BE2C (cell line): ENCODE measurements at regions not wholly inside any gene's neighbourhood (a gene's known extent, or its start where the extent isn't known, plus 50 kb on each side); places are given as distances from the start of the nearest gene placed in this dataset.

Experiments used
- DNase-seq: peaks from one replicate; pipeline ENCODE4 v3.0.0-alpha.2; 2020
- H3K27me3 ChIP-seq: fragments of 250-450 bp; sonication (Bioruptor Pico); 2 replicates; pipeline ENCODE4 v1.5.1; 2020; ENCODE audit warnings: mild to moderate bottlenecking
- H3K36me3 ChIP-seq: fragments of 250-450 bp; sonication (Bioruptor Pico); 2 replicates; pipeline ENCODE4 v1.5.1; 2020; ENCODE audit warnings: mild to moderate bottlenecking
- H3K4me1 ChIP-seq: fragments of 250-450 bp; sonication (Bioruptor Pico); 2 replicates; pipeline ENCODE4 v1.5.1; 2020
- H3K4me3 ChIP-seq: 2 replicates; pipeline ENCODE4 v1.5.1; 2011; ENCODE audit warnings: low read depth, low read length
- H3K9me3 ChIP-seq: fragments of 250-450 bp; sonication (Bioruptor Pico); 2 replicates; pipeline ENCODE4 v1.5.1; 2020
- TF ChIP-seq, protein P1 (sequence below): IDR thresholded peaks from 2 replicates; pipeline ENCODE4 v1.5.1; 2012; ENCODE audit warnings: mild to moderate bottlenecking, low read depth, low read length

DNA sequence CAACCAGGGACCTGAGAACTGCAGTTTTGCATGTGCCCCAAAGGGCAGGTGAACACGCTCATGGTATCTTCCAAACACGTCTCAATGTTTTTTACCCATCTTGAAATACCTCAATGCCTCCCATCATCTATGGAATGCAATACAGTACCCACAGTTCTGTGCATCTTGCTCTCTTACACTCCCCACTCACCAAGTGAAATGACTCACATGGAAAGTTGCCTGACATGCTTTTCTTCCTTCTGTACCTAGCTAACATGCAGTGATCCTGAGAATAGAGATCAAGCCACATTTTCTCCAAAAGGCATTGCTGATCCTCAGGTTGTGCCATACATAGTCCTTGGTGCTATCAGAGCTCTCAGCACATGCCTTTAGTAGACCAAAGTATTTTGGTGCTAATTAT lies 373.9 kb downstream of the GPD2 start:
- Histone ChIP-seq H3K9me3 (no peaks in the 10 kb centered on the region), H3K4me3 (no peak overlapping the region), H3K4me1 (no peaks in the 10 kb centered on the region), H3K36me3 (no peaks in the 10 kb centered on the region), H3K27me3 (no peaks in the 10 kb centered on the region)
- TF ChIP-seq, protein P1, sequence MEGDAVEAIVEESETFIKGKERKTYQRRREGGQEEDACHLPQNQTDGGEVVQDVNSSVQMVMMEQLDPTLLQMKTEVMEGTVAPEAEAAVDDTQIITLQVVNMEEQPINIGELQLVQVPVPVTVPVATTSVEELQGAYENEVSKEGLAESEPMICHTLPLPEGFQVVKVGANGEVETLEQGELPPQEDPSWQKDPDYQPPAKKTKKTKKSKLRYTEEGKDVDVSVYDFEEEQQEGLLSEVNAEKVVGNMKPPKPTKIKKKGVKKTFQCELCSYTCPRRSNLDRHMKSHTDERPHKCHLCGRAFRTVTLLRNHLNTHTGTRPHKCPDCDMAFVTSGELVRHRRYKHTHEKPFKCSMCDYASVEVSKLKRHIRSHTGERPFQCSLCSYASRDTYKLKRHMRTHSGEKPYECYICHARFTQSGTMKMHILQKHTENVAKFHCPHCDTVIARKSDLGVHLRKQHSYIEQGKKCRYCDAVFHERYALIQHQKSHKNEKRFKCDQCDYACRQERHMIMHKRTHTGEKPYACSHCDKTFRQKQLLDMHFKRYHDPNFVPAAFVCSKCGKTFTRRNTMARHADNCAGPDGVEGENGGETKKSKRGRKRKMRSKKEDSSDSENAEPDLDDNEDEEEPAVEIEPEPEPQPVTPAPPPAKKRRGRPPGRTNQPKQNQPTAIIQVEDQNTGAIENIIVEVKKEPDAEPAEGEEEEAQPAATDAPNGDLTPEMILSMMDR, result no peak
- no peak for DNase-seq

DNA sequence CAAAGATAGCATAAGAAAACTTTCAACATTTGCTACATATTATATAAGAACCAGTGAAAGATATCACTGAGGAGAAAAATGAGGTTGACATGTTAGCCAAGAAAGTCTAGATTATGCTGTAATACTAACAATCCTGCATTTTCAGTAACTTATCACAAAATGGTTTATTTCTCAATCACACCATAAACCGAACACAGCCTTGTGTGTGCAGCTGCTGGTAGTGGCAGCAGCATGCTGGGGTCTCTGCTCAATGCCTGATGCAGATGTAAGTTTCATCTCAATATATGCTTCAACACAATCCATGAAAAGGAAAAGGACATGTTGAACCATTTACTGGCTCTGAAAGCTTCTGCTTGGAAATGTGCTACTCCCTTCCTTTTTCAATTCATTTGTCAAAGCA lies 376.3 kb downstream of the GPD2 start:
- TF ChIP-seq, protein P1, result no peak
- Histone ChIP-seq H3K27me3 (no peaks in the 10 kb centered on the region), H3K4me3 (no peak overlapping the region), H3K4me1 (no peaks in the 10 kb centered on the region), H3K36me3 (no peaks in the 10 kb centered on the region), H3K9me3 (no peaks in the 10 kb centered on the region)
- DNase-seq, result no peak

DNA sequence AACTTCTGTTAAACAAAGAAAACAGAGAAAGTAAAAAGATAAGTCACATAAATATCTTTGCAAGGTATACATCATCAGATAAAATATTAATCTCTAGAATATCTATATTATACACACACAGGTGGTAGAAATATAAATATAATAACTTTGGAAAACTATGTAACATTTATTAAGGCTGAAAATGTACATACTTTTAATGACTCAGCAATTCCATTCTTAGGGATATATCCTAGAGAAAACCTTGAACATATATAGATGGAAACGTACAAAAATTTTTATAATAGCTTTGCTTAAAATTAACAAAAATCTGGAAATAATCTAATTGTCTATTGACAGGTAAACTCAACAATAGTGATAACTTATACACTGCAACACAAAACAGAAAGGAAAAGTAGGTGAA lies 381.3 kb downstream of the GPD2 start:
- Histone ChIP-seq H3K4me3 (no peak overlapping the region), H3K4me1 (no peaks in the 10 kb centered on the region), H3K27me3 (no peaks in the 10 kb centered on the region), H3K36me3 (no peaks in the 10 kb centered on the region), H3K9me3 (no peaks in the 10 kb centered on the region)
- TF ChIP-seq, protein P1, result no peak
- no peak for DNase-seq

DNA sequence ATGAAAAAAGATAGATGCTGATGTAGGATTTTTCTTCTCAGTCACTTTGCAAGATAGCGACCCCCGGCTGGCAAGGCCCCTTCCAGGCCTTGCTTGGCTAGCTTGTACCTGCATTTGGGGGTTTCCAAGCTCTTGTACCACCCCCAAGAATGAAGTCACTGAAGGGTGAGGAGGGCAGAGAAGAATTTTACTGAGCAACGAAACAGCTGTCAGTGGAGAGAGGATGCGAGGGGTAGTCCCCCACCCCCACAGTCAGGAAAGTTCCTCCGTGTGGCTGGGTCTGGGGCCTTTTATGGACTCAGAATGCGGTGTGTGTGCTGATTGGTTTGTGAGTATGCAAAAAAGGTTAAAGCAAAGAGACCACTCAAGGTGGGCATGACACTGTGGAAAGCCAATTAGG lies 382.0 kb downstream of the GPD2 start:
- no peaks in the 10 kb centered on the region for H3K36me3 ChIP-seq
- H3K9me3 ChIP-seq, result no peaks in the 10 kb centered on the region
- H3K4me3 ChIP-seq, result no peak overlapping the region
- TF ChIP-seq, protein P1, result no peak
- H3K27me3 ChIP-seq, result no peaks in the 10 kb centered on the region
- H3K4me1 ChIP-seq, result no peaks in the 10 kb centered on the region
- DNase-seq, result no peak

DNA sequence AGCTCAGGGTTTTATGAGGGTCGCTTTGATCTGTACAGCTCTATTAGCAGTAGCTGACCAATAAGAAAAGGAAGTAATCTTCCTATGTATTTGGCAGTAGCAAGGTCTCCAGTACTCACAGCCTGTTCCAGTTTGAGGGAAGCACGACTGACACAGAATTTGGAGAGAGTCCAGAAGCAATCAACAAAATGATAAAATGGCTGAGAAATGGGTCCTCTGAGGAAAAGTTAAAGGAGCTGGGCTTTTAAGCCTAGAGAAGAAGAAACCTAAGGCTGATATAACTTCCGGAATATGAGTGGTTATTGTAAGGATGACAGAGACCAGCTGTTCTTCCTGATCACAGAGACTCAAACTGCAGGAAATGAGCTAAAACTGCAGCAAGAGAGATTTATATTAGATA lies 382.8 kb downstream of the GPD2 start:
- H3K4me3 ChIP-seq, result no peak overlapping the region

DNA sequence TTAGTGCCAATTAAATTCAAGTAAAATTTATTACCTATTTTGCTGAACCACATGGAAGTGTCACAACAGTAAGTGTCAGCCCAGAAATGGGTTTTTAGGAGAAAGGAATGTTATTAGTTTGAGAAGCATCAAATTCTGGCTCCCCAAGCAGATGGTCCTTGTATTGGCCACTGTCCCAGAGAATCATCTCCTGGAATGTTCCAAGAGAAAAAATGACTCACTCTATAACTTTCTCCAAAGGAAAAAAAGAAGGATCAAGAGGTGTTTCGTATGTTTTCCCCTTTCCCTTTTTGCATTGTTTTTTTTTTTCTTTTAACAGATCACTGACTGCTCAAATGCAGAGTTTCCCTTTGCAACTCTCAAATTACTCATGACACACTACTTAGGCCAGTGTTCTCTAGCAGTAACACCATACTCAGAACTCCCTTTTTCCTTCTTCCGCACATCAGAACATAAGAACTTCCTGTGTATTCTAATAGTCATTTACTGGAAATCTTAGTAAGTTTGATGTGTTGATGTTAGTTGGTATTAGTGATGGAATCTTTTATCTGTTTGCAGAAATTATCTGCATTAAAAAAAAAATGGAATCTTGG lies 390.3 kb downstream of the GPD2 start:
- Histone ChIP-seq H3K4me1 (no peaks in the 10 kb centered on the region), H3K4me3 (no peak overlapping the region), H3K9me3 (no peaks in the 10 kb centered on the region), H3K36me3 (no peaks in the 10 kb centered on the region), H3K27me3 (no peaks in the 10 kb centered on the region)
- DNase-seq, result no peak
- TF ChIP-seq, protein P1, result no peak

More for the DNA sequence above, 382.8 kb downstream of the GPD2 start:
- no peaks in the 10 kb centered on the region for H3K4me1 ChIP-seq
- TF ChIP-seq, protein P1, result no peak
- no peaks in the 10 kb centered on the region for H3K9me3 ChIP-seq
- no peaks in the 10 kb centered on the region for H3K27me3 ChIP-seq
- H3K36me3 ChIP-seq, result no peaks in the 10 kb centered on the region
- no peak for DNase-seq
